Osteoblast (primary cell): ENCODE measurements at regions not wholly inside any gene's neighbourhood (a gene's known extent, or its start where the extent isn't known, plus 50 kb on each side); places are given as distances from the start of the nearest gene placed in this dataset.

Experiments used
- DNase-seq: peaks from one replicate; pipeline ENCODE4 v3.0.0; 2011; ENCODE audit warnings: low spot score, mixed read lengths; ENCODE audit not compliant: insufficient read length; ENCODE audit errors: missing footprints
- H2AFZ ChIP-seq: 2 replicates; pipeline ENCODE4 v1.6.0; 2011; ENCODE audit warnings: mild to moderate bottlenecking, low read length
- H3K27ac ChIP-seq: 2 replicates; pipeline ENCODE4 v1.5.1; 2011; ENCODE audit warnings: mild to moderate bottlenecking, low read depth, low read length, moderate library complexity
- H3K27me3 ChIP-seq: 2 replicates; pipeline ENCODE4 v1.6.0; 2012; ENCODE audit warnings: mild to moderate bottlenecking, control low read depth, inconsistent platforms, low read length, moderate library complexity; ENCODE audit not compliant: insufficient read depth
- H3K36me3 ChIP-seq: 2 replicates; pipeline ENCODE4 v1.5.1; 2011; ENCODE audit warnings: mild to moderate bottlenecking, low read length, control low read depth, moderate library complexity; ENCODE audit not compliant: insufficient read depth
- H3K4me1 ChIP-seq: 2 replicates; pipeline ENCODE4 v1.5.1; 2011; ENCODE audit warnings: mild to moderate bottlenecking, low read length, control low read depth, moderate library complexity; ENCODE audit not compliant: insufficient read depth
- H3K4me2 ChIP-seq: 2 replicates; pipeline ENCODE4 v1.6.0; 2011; ENCODE audit warnings: mild to moderate bottlenecking, low read length; ENCODE audit not compliant: insufficient read depth
- H3K4me3 ChIP-seq: fragments of 200-600 bp; sonication (generic); 3 replicates; pipeline ENCODE4 v1.5.1; 2012; ENCODE audit warnings: mild to moderate bottlenecking, low read length, inconsistent platforms; ENCODE audit not compliant: insufficient read depth
- H3K79me2 ChIP-seq: 2 replicates; pipeline ENCODE4 v1.6.0; 2012; ENCODE audit warnings: mild to moderate bottlenecking, low read length, control low read depth, inconsistent platforms; ENCODE audit not compliant: insufficient read depth
- H3K9me3 ChIP-seq: 2 replicates; pipeline ENCODE4 v1.5.1; 2011; ENCODE audit warnings: low read depth, low read length, control low read depth
- H4K20me1 ChIP-seq: 2 replicates; pipeline ENCODE4 v1.6.0; 2012; ENCODE audit warnings: mild to moderate bottlenecking, low read length, control low read depth; ENCODE audit not compliant: insufficient read depth
- CTCF ChIP-seq: IDR thresholded peaks from 2 replicates; pipeline ENCODE4 v1.5.1; 2011; ENCODE audit warnings: mild to moderate bottlenecking, low read depth, low read length, moderate library complexity; ENCODE audit errors: extremely low read depth

GRCh38 chr3:5293207-5293606, 105.7 kb downstream of the EDEM1 start:
- Histone ChIP-seq H3K4me2 (no peak overlapping the region), H3K9me3 (no peaks in the 10 kb centered on the region), H3K4me1 (peaks cover 3% of the 10 kb centered on the region), H3K27ac (no peak overlapping the region), H4K20me1 (no peaks in the 10 kb centered on the region), H2AFZ (no peak overlapping the region), H3K4me3 (no peak overlapping the region), H3K79me2 (no peaks in the 10 kb centered on the region), H3K36me3 (no peaks in the 10 kb centered on the region), H3K27me3 (no peaks in the 10 kb centered on the region)
- no peak for DNase-seq
- TF ChIP-seq CTCF, result no peak

- no peak for DNase-seq
- H3K4me3 ChIP-seq, result no peak overlapping the region
- H3K9me3 ChIP-seq, result no peaks in the 10 kb centered on the region
- H3K4me2 ChIP-seq, result no peak overlapping the region
- no peaks in the 10 kb centered on the region for H4K20me1 ChIP-seq
- no peaks in the 10 kb centered on the region for H3K36me3 ChIP-seq
- H3K27me3 ChIP-seq, result no peaks in the 10 kb centered on the region
- TF ChIP-seq CTCF, result no peak
- no peak overlapping the region for H3K27ac ChIP-seq
- H2AFZ ChIP-seq, result no peak overlapping the region
- H3K79me2 ChIP-seq, result no peaks in the 10 kb centered on the region
- peaks cover 3% of the 10 kb centered on the region for H3K4me1 ChIP-seq
Measured at GRCh38 chr3:5294356-5294755, 106.8 kb downstream of the EDEM1 start.

GRCh38 chr3:5295191-5295690, 107.7 kb downstream of the EDEM1 start:
- Histone ChIP-seq H3K27ac (no peak overlapping the region), H3K4me3 (no peak overlapping the region), H3K4me1 (peaks cover 3% of the 10 kb centered on the region), H3K9me3 (no peaks in the 10 kb centered on the region), H3K79me2 (no peaks in the 10 kb centered on the region), H4K20me1 (no peaks in the 10 kb centered on the region), H2AFZ (no peak overlapping the region), H3K36me3 (no peaks in the 10 kb centered on the region), H3K27me3 (no peaks in the 10 kb centered on the region), H3K4me2 (no peak overlapping the region)
- no peak for DNase-seq
- no peak for TF ChIP-seq CTCF

GRCh38 chr3:5296362-5296761, 108.9 kb downstream of the EDEM1 start:
- no peak overlapping the region for H3K4me2 ChIP-seq
- no peaks in the 10 kb centered on the region for H3K9me3 ChIP-seq
- H3K4me3 ChIP-seq, result no peak overlapping the region
- H3K27ac ChIP-seq, result no peak overlapping the region
- H3K79me2 ChIP-seq, result no peaks in the 10 kb centered on the region
- H3K27me3 ChIP-seq, result no peaks in the 10 kb centered on the region
- peaks cover 3% of the 10 kb centered on the region for H3K4me1 ChIP-seq
- H2AFZ ChIP-seq, result no peak overlapping the region
- H4K20me1 ChIP-seq, result no peaks in the 10 kb centered on the region
- no peaks in the 10 kb centered on the region for H3K36me3 ChIP-seq
- DNase-seq, result no peak
- TF ChIP-seq CTCF, result no peak
